ENCODE measurements at regions not wholly inside any gene's neighbourhood (a gene's known extent, or its start where the extent isn't known, plus 50 kb on each side); places are given as distances from the start of the nearest gene placed in this dataset.

- H3K27me3 ChIP-seq (replicated peaks): no peaks in the 10 kb centered on the region
- DNase-seq (ENCODE audit: low read depth in 1 of 2, low spot score in 2 of 2): peak in 1 of 2 experiments; percentile 13
- no peaks in the 10 kb centered on the region for H3K36me3 ChIP-seq
- no peaks in the 10 kb centered on the region for H3K9me3 ChIP-seq (replicated peaks)
- H3K27ac ChIP-seq: no peak overlapping the region
- no peaks in the 10 kb centered on the region for H3K4me1 ChIP-seq (replicated peaks)
- H3K4me3 ChIP-seq: no peak overlapping the region
Observed at GRCh38 chr3:146334151-146334550, 83.2 kb upstream of the PLSCR4 start.

- Histone ChIP-seq H3K4me3 (no peak overlapping the region), H3K36me3 (no peaks in the 10 kb centered on the region), H3K27me3 (replicated peaks) (no peaks in the 10 kb centered on the region), H3K4me1 (replicated peaks) (no peaks in the 10 kb centered on the region), H3K9me3 (replicated peaks) (no peaks in the 10 kb centered on the region), H3K27ac (no peak overlapping the region)
- no peak for DNase-seq (ENCODE audit: low read depth in 1 of 2, low spot score in 2 of 2)
Observed at GRCh38 chr3:146331967-146332366, 81.1 kb upstream of the PLSCR4 start.

GRCh38 chr3:146326875-146327543 lies 76.1 kb upstream of the PLSCR4 start:
- H3K4me3 ChIP-seq: no peak overlapping the region
- peak in 1 of 2 experiments; percentile 39 for DNase-seq (ENCODE audit: low read depth in 1 of 2, low spot score in 2 of 2)
- H3K36me3 ChIP-seq: no peaks in the 10 kb centered on the region
- H3K4me1 ChIP-seq (replicated peaks): no peaks in the 10 kb centered on the region
- no peak overlapping the region for H3K27ac ChIP-seq
- H3K27me3 ChIP-seq (replicated peaks): no peaks in the 10 kb centered on the region
- H3K9me3 ChIP-seq (replicated peaks): no peaks in the 10 kb centered on the region

- no peaks in the 10 kb centered on the region for H3K9me3 ChIP-seq (replicated peaks)
- no peaks in the 10 kb centered on the region for H3K36me3 ChIP-seq
- no peak overlapping the region for H3K4me3 ChIP-seq
- H3K27me3 ChIP-seq (replicated peaks): no peaks in the 10 kb centered on the region
- no peak overlapping the region for H3K27ac ChIP-seq
- no peak for DNase-seq (ENCODE audit: low read depth in 1 of 2, low spot score in 2 of 2)
- H3K4me1 ChIP-seq (replicated peaks): no peaks in the 10 kb centered on the region
Observed at GRCh38 chr3:146325170-146325569, 74.3 kb upstream of the PLSCR4 start.

- no peaks in the 10 kb centered on the region for H3K27me3 ChIP-seq (replicated peaks)
- no peak overlapping the region for H3K27ac ChIP-seq
- H3K9me3 ChIP-seq (replicated peaks): no peaks in the 10 kb centered on the region
- no peaks in the 10 kb centered on the region for H3K36me3 ChIP-seq
- DNase-seq (ENCODE audit: low read depth in 1 of 2, low spot score in 2 of 2): no peak
- H3K4me1 ChIP-seq (replicated peaks): no peaks in the 10 kb centered on the region
- H3K4me3 ChIP-seq: no peak overlapping the region
Observed at GRCh38 chr3:146322216-146322817, 71.4 kb upstream of the PLSCR4 start.

- Histone ChIP-seq H3K36me3 (no peaks in the 10 kb centered on the region), H3K9me3 (replicated peaks) (no peaks in the 10 kb centered on the region), H3K4me3 (no peak overlapping the region), H3K4me1 (replicated peaks) (peaks cover 14% of the 10 kb centered on the region), H3K27me3 (replicated peaks) (no peaks in the 10 kb centered on the region), H3K27ac (no peak overlapping the region)
- no peak for DNase-seq (ENCODE audit: low read depth in 1 of 2, low spot score in 2 of 2)
Observed at GRCh38 chr3:146314871-146315270, 64.0 kb upstream of the PLSCR4 start.

- H3K36me3 ChIP-seq: no peaks in the 10 kb centered on the region
- H3K4me1 ChIP-seq (replicated peaks): peaks cover 18% of the 10 kb centered on the region
- no peaks in the 10 kb centered on the region for H3K27me3 ChIP-seq (replicated peaks)
- no peaks in the 10 kb centered on the region for H3K9me3 ChIP-seq (replicated peaks)
- peak overlapping the region; percentile 46 for H3K27ac ChIP-seq
- no peak for DNase-seq (ENCODE audit: low read depth in 1 of 2, low spot score in 2 of 2)
- no peak overlapping the region for H3K4me3 ChIP-seq
Observed at GRCh38 chr3:146313746-146314111, 62.8 kb upstream of the PLSCR4 start.

GRCh38 chr3:146313031-146313745 lies 62.3 kb upstream of the PLSCR4 start:
- DNase-seq (ENCODE audit: low read depth in 1 of 2, low spot score in 2 of 2): peak in 1 of 2 experiments; percentile 41
- Histone ChIP-seq H3K36me3 (no peaks in the 10 kb centered on the region), H3K4me1 (replicated peaks) (peaks cover 24% of the 10 kb centered on the region), H3K4me3 (no peak overlapping the region), H3K9me3 (replicated peaks) (no peaks in the 10 kb centered on the region), H3K27me3 (replicated peaks) (no peaks in the 10 kb centered on the region), H3K27ac (peak overlapping the region; percentile 46)

- Histone ChIP-seq H3K36me3 (no peaks in the 10 kb centered on the region), H3K27ac (peak overlapping the region; percentile 25), H3K9me3 (replicated peaks) (no peaks in the 10 kb centered on the region), H3K4me3 (no peak overlapping the region), H3K4me1 (replicated peaks) (peaks cover 18% of the 10 kb centered on the region), H3K27me3 (replicated peaks) (no peaks in the 10 kb centered on the region)
- peak in 1 of 2 experiments; percentile 23 for DNase-seq (ENCODE audit: low read depth in 1 of 2, low spot score in 2 of 2)
Observed at GRCh38 chr3:146308682-146309081, 57.8 kb upstream of the PLSCR4 start.

GRCh38 chr3:146308222-146308621 lies 57.3 kb upstream of the PLSCR4 start:
- Histone ChIP-seq H3K4me1 (replicated peaks) (peaks cover 13% of the 10 kb centered on the region), H3K9me3 (replicated peaks) (no peaks in the 10 kb centered on the region), H3K27me3 (replicated peaks) (no peaks in the 10 kb centered on the region), H3K36me3 (no peaks in the 10 kb centered on the region), H3K4me3 (no peak overlapping the region), H3K27ac (peak overlapping the region; percentile 25)
- DNase-seq (ENCODE audit: low read depth in 1 of 2, low spot score in 2 of 2): no peak

GRCh38 chr3:146307456-146307725 lies 56.5 kb upstream of the PLSCR4 start:
- no peak overlapping the region for H3K27ac ChIP-seq
- DNase-seq (ENCODE audit: low read depth in 1 of 2, low spot score in 2 of 2): no peak

GRCh38 chr3:146306656-146307455 lies 56.0 kb upstream of the PLSCR4 start:
- H3K27me3 ChIP-seq (replicated peaks): no peaks in the 10 kb centered on the region
- no peak for DNase-seq (ENCODE audit: low read depth in 1 of 2, low spot score in 2 of 2)

More at GRCh38 chr3:146307456-146307725, 56.5 kb upstream of the PLSCR4 start:
- Histone ChIP-seq H3K36me3 (no peaks in the 10 kb centered on the region), H3K27me3 (replicated peaks) (no peaks in the 10 kb centered on the region), H3K4me3 (no peak overlapping the region), H3K4me1 (replicated peaks) (peaks cover 11% of the 10 kb centered on the region), H3K9me3 (replicated peaks) (no peaks in the 10 kb centered on the region)

GRCh38 chr3:146305808-146306423 lies 55.0 kb upstream of the PLSCR4 start:
- no peak for DNase-seq (ENCODE audit: low read depth in 1 of 2, low spot score in 2 of 2)
- H3K27ac ChIP-seq: no peak overlapping the region

More at GRCh38 chr3:146306656-146307455, 56.0 kb upstream of the PLSCR4 start:
- Histone ChIP-seq H3K4me3 (no peak overlapping the region), H3K27ac (no peak overlapping the region), H3K4me1 (replicated peaks) (peaks cover 11% of the 10 kb centered on the region), H3K36me3 (no peaks in the 10 kb centered on the region), H3K9me3 (replicated peaks) (no peaks in the 10 kb centered on the region)

More at GRCh38 chr3:146305808-146306423, 55.0 kb upstream of the PLSCR4 start:
- Histone ChIP-seq H3K36me3 (no peaks in the 10 kb centered on the region), H3K4me3 (no peak overlapping the region), H3K9me3 (replicated peaks) (no peaks in the 10 kb centered on the region), H3K4me1 (replicated peaks) (peaks cover 11% of the 10 kb centered on the region), H3K27me3 (replicated peaks) (no peaks in the 10 kb centered on the region)

All from SJSA1 (cell line).